Panc1 (cell line): ENCODE measurements at regions not wholly inside any gene's neighbourhood (a gene's known extent, or its start where the extent isn't known, plus 50 kb on each side); places are given as distances from the start of the nearest gene placed in this dataset.
"Not testable (repeated sequence)": the region's sequence is repeated elsewhere in the genome, so short reads cannot be mapped to it uniquely, and the experiment has no call there.

Source experiments
- CTCF ChIP-seq: fragments of 450-650 bp; IDR thresholded peaks from 2 replicates; pipeline ENCODE4 v1.5.1; 2017; ENCODE audit warnings: mild to moderate bottlenecking
- SIN3A ChIP-seq: IDR thresholded peaks from 2 replicates; pipeline ENCODE4 v1.6.1; 2012; ENCODE audit warnings: low read depth, mild to moderate bottlenecking, low read length, moderate library complexity, borderline replicate concordance; ENCODE audit not compliant: insufficient read depth
- TCF7L2 ChIP-seq: IDR thresholded peaks from 2 replicates; pipeline ENCODE4 v1.6.1; 2011; ENCODE audit warnings: mild to moderate bottlenecking, low read depth, low read length, inconsistent platforms

GRCh38 chr17:27181379-27181925 lies 112.5 kb upstream of the WSB1 start:
- TF ChIP-seq CTCF, SIN3A, TCF7L2: not testable (repeated sequence)
